Activated T-cell treated with anti-CD3 and anti-CD28 coated beads, Interleukin-2, amount 50 U/mL, for 4 hours (primary cell): ENCODE measurements at regions not wholly inside any gene's neighbourhood (a gene's known extent, or its start where the extent isn't known, plus 50 kb on each side); places are given as distances from the start of the nearest gene placed in this dataset.
"Not testable (repeated sequence)": the region's sequence is repeated elsewhere in the genome, so short reads cannot be mapped to it uniquely, and the experiment has no call there.

Source experiments
- ATAC-seq, 2 donors: fragments of 200-7000 bp; cut with Tn5 transposase; one replicate each; pipeline ENCODE4 v1.10.0; 2021
- DNase-seq: peaks from one replicate; pipeline ENCODE4 v3.0.0-alpha.2; 2020
- H3K27me3 Mint-ChIP-seq: one replicate; pipeline ENCODE4 v1.8.0; 2021; ENCODE audit warnings: low read depth, mixed read lengths
- H3K36me3 Mint-ChIP-seq: one replicate; pipeline ENCODE4 v1.8.0; 2022; ENCODE audit warnings: mixed read lengths; ENCODE audit not compliant: insufficient read depth
- H3K4me1 Mint-ChIP-seq: one replicate; pipeline ENCODE4 v1.8.0; 2021; ENCODE audit warnings: low read depth, mixed read lengths
- H3K4me3 Mint-ChIP-seq: one replicate; pipeline ENCODE4 v1.8.0; 2021; ENCODE audit warnings: mild to moderate bottlenecking, moderate library complexity, mixed read lengths
- H3K9me3 Mint-ChIP-seq: one replicate; pipeline ENCODE4 v1.8.0; 2021; ENCODE audit warnings: mixed read lengths

GRCh38 chr3:159409711-159410110, 578.9 kb upstream of the IL12A start:
- H3K4me1 Mint-ChIP-seq, DNase-seq, H3K27me3 Mint-ChIP-seq, H3K36me3 Mint-ChIP-seq, ATAC-seq, H3K4me3 Mint-ChIP-seq: not testable (repeated sequence)
- peaks cover 34% of the 10 kb centered on the region for H3K9me3 Mint-ChIP-seq

GRCh38 chr3:159413319-159413718, 575.3 kb upstream of the IL12A start:
- no peaks in the 10 kb centered on the region for H3K36me3 Mint-ChIP-seq
- no peak overlapping the region for H3K4me3 Mint-ChIP-seq
- H3K4me1 Mint-ChIP-seq, result no peaks in the 10 kb centered on the region
- peaks cover 31% of the 10 kb centered on the region for H3K9me3 Mint-ChIP-seq
- ATAC-seq (no peak), DNase-seq (no peak)
- H3K27me3 Mint-ChIP-seq, result no peaks in the 10 kb centered on the region

GRCh38 chr3:159416856-159417255, 571.8 kb upstream of the IL12A start:
- peaks cover 5% of the 10 kb centered on the region for H3K9me3 Mint-ChIP-seq
- H3K36me3 Mint-ChIP-seq, result no peaks in the 10 kb centered on the region

GRCh38 chr3:159417761-159418160, 570.9 kb upstream of the IL12A start:
- H3K27me3 Mint-ChIP-seq, result no peaks in the 10 kb centered on the region
- H3K36me3 Mint-ChIP-seq, result no peaks in the 10 kb centered on the region
- ATAC-seq (no peak), DNase-seq (no peak)
- H3K9me3 Mint-ChIP-seq, result peaks cover 5% of the 10 kb centered on the region
- H3K4me3 Mint-ChIP-seq, result no peak overlapping the region
- no peaks in the 10 kb centered on the region for H3K4me1 Mint-ChIP-seq

More at GRCh38 chr3:159416856-159417255, 571.8 kb upstream of the IL12A start:
- Mint-ChIP-seq H3K4me3 (no peak overlapping the region), H3K4me1 (no peaks in the 10 kb centered on the region), H3K27me3 (no peaks in the 10 kb centered on the region)
- ATAC-seq, result no peak
- no peak for DNase-seq

- Mint-ChIP-seq H3K4me3 (no peak overlapping the region), H3K9me3 (peaks cover 5% of the 10 kb centered on the region), H3K36me3 (no peaks in the 10 kb centered on the region), H3K4me1 (no peaks in the 10 kb centered on the region), H3K27me3 (no peaks in the 10 kb centered on the region)
- ATAC-seq, result no peak
- DNase-seq, result no peak
Measured at GRCh38 chr3:159418571-159419526, 569.8 kb upstream of the IL12A start.

GRCh38 chr3:159429702-159430101, 558.9 kb upstream of the IL12A start:
- no peaks in the 10 kb centered on the region for H3K4me1 Mint-ChIP-seq

GRCh38 chr3:159432682-159433340, 555.8 kb upstream of the IL12A start:
- Mint-ChIP-seq H3K27me3 (no peaks in the 10 kb centered on the region), H3K4me1 (no peaks in the 10 kb centered on the region), H3K4me3 (no peak overlapping the region), H3K36me3 (no peaks in the 10 kb centered on the region), H3K9me3 (peaks cover 7% of the 10 kb centered on the region)
- DNase-seq, result no peak
- ATAC-seq, result no peak

More at GRCh38 chr3:159429702-159430101, 558.9 kb upstream of the IL12A start:
- H3K9me3 Mint-ChIP-seq, result peaks cover 7% of the 10 kb centered on the region
- no peak for ATAC-seq
- H3K27me3 Mint-ChIP-seq, result no peaks in the 10 kb centered on the region
- no peak for DNase-seq
- no peak overlapping the region for H3K4me3 Mint-ChIP-seq
- H3K36me3 Mint-ChIP-seq, result no peaks in the 10 kb centered on the region

- H3K27me3 Mint-ChIP-seq, result no peaks in the 10 kb centered on the region
- no peak for DNase-seq
- no peak for ATAC-seq
- H3K9me3 Mint-ChIP-seq, result no peaks in the 10 kb centered on the region
- H3K4me3 Mint-ChIP-seq, result no peak overlapping the region
- H3K4me1 Mint-ChIP-seq, result no peaks in the 10 kb centered on the region
- no peaks in the 10 kb centered on the region for H3K36me3 Mint-ChIP-seq
Measured at GRCh38 chr3:159439346-159439745, 549.3 kb upstream of the IL12A start.

- ATAC-seq, result no peak
- Mint-ChIP-seq H3K4me3 (no peak overlapping the region), H3K27me3 (no peaks in the 10 kb centered on the region), H3K9me3 (peaks cover 6% of the 10 kb centered on the region), H3K36me3 (no peaks in the 10 kb centered on the region), H3K4me1 (no peaks in the 10 kb centered on the region)
- DNase-seq, result no peak
Measured at GRCh38 chr3:159441279-159441678, 547.4 kb upstream of the IL12A start.

- no peak overlapping the region for H3K4me3 Mint-ChIP-seq
- H3K36me3 Mint-ChIP-seq, result no peaks in the 10 kb centered on the region
- H3K9me3 Mint-ChIP-seq, result peaks cover 8% of the 10 kb centered on the region
- no peaks in the 10 kb centered on the region for H3K27me3 Mint-ChIP-seq
- ATAC-seq, result no peak
- DNase-seq, result no peak
- H3K4me1 Mint-ChIP-seq, result no peaks in the 10 kb centered on the region
Measured at GRCh38 chr3:159443266-159443665, 545.4 kb upstream of the IL12A start.

GRCh38 chr3:159447841-159448240, 540.8 kb upstream of the IL12A start:
- H3K9me3 Mint-ChIP-seq, result peaks cover 8% of the 10 kb centered on the region
- H3K4me3 Mint-ChIP-seq, result no peak overlapping the region
- H3K4me1 Mint-ChIP-seq, result no peaks in the 10 kb centered on the region
- no peak for ATAC-seq
- H3K36me3 Mint-ChIP-seq, result no peaks in the 10 kb centered on the region
- no peaks in the 10 kb centered on the region for H3K27me3 Mint-ChIP-seq
- DNase-seq, result no peak

- H3K9me3 Mint-ChIP-seq, result peaks cover 8% of the 10 kb centered on the region
- no peak for DNase-seq
- ATAC-seq, result no peak
- no peaks in the 10 kb centered on the region for H3K4me1 Mint-ChIP-seq
- H3K36me3 Mint-ChIP-seq, result no peaks in the 10 kb centered on the region
- no peaks in the 10 kb centered on the region for H3K27me3 Mint-ChIP-seq
- H3K4me3 Mint-ChIP-seq, result no peak overlapping the region
Measured at GRCh38 chr3:159448902-159449301, 539.7 kb upstream of the IL12A start.

GRCh38 chr3:159451067-159451466, 537.6 kb upstream of the IL12A start:
- H3K36me3 Mint-ChIP-seq, result no peaks in the 10 kb centered on the region
- H3K27me3 Mint-ChIP-seq, result no peaks in the 10 kb centered on the region
- no peak for ATAC-seq
- H3K4me1 Mint-ChIP-seq, result no peaks in the 10 kb centered on the region
- H3K4me3 Mint-ChIP-seq, result no peak overlapping the region
- H3K9me3 Mint-ChIP-seq, result peaks cover 4% of the 10 kb centered on the region
- no peak for DNase-seq

- DNase-seq, result no peak
- Mint-ChIP-seq H3K27me3 (no peaks in the 10 kb centered on the region), H3K4me3 (no peak overlapping the region), H3K4me1 (no peaks in the 10 kb centered on the region), H3K9me3 (no peaks in the 10 kb centered on the region), H3K36me3 (no peaks in the 10 kb centered on the region)
- ATAC-seq, result no peak
Measured at GRCh38 chr3:159451482-159451881, 537.2 kb upstream of the IL12A start.

GRCh38 chr3:159453036-159453435, 535.6 kb upstream of the IL12A start:
- ATAC-seq (no peak), DNase-seq (no peak)
- Mint-ChIP-seq H3K4me3 (no peak overlapping the region), H3K4me1 (no peaks in the 10 kb centered on the region), H3K36me3 (no peaks in the 10 kb centered on the region), H3K27me3 (no peaks in the 10 kb centered on the region), H3K9me3 (no peaks in the 10 kb centered on the region)
